ACHN (cell line): ENCODE measurements at regions not wholly inside any gene's neighbourhood (a gene's known extent, or its start where the extent isn't known, plus 50 kb on each side); places are given as distances from the start of the nearest gene placed in this dataset.
"Not testable (repeated sequence)": the region's sequence is repeated elsewhere in the genome, so short reads cannot be mapped to it uniquely, and the experiment has no call there.

Source experiments
- DNase-seq: peaks from one replicate; pipeline ENCODE4 v3.0.0-alpha.2; 2015
- in situ Hi-C: cut with HindIII; loops from 2 replicates; pipeline ENCODE4 v1.10.0; 2017; ENCODE audit warnings: low sequenced_read_pairs, low pct_ligation_motif_present, low pct_unique_long_range_greater_than_20kb

DNA sequence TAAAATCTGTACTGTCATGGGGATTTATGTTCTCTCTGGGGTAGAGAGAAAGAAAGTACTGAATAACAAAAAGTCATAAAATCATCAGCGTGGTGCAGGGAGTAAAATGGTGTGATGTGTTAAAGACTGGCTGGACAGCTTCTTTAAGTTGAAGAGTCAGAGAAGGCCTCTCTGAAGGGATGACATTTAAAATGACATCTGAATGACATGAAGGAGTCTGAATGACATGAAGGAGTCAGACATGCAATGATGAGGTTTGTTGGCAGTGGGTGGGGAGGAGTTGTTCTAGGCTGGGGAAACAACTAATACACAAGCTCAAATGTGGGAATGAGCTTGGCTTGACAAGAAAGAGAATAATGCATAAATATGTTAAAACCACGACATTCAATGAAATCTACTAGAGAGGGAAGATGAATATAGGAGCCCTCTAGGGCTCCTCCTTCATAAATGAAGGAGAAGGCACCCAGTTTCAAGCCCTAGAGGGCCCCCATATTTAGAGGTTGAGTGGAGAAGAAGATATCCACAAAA lies 63.9 kb upstream of the KIT start:
- DNase-seq = no peak
- in situ Hi-C loops = no loop called here

DNA sequence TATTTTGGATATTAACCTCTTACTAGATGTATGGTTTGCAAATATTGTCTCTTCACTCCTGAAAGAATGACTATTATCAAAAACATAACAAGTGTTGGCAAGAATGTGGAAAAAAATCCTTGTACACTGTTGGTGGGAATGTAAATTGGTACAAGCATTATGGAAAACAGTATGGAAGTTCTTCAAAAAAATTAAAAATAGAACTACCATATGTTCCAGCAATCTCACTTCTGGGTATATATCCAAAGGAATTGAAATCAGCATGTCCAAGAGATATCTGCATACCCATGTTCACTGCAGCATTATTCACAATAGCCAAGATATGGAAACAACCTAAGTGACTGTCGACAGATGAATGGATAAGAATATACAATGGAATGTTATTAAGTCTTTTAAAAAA lies 61.6 kb upstream of the KIT start:
- no peak for DNase-seq
- in situ Hi-C loops = no loop called here

DNA sequence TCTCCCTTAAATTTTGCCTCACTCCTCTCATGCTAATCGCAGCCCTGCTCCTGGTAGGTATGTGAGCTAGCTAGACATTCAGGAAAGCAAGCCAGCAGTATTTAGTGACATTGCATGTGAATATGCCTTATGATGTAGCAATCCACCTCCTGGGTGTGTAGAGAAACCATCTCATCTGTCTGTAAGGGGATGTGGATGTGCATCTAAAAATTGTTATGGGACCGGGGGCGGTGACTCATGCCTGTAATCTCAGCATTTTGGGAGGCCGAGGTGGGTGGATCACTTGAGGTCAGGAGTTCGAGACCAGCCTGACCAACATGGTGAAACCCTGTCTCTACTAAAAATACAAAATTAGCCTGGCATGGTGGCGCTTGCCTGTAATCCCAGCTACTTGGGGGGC lies 60.1 kb upstream of the KIT start:
- DNase-seq, in situ Hi-C loops: not testable (repeated sequence)

DNA sequence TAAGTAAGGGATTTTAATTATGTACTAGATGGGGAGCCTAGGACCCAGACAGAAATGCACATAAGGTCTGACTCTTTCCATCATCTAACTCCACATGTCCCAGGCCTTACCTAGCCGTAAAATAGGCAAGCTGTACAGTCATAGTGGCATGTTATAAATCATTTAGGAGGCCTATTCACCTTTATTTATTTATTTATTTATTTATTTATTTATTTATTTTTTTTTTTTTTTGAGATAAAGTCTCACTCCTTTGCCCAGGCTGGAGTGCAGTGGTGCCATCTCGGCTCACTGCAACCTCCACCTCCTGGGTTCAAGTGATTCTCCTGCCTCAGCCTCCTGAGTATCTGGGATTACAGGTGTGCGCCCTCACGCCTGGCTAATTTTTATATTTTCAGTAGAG lies 55.6 kb upstream of the KIT start:
- in situ Hi-C loops, DNase-seq: not testable (repeated sequence)

DNA sequence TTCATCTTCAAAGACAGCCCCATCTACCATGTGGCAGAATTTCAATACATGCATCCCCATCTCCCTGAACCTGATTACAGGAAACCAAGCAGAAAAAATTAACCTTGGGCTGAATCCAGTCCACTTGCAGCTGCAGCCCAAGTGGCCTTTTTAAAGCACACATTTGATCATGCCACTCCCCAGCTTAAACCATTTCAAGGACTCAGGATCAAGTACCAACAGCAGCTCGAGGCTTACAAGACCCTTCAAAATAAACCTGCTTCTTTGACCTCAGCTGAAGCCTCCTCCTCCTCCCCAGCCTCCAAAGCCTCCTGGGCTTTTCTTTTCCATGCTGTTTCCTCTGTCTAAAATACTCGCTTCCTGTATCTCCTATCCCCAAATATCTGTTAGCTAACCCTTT lies 50.7 kb upstream of the KIT start:
- in situ Hi-C loops = no loop called here
- no peak for DNase-seq

DNA sequence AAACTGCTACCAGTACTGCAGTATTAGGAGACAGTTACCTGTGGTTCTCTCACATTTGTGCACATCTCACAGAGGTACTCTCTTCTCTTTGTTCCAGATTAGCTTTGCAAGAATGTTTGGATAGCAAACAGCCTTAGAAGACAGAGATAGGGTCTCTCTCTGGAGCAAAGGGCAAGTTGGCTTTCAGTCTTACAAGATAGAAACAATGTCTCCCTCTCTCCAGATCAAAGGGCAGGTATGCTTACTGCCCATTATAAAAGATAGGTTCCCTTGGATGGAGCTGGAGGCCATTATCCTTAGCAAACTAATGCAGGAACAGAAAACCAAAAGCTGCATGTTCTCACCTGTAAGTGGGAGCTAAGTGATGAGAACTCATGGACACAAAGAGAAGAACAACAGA lies 50.2 kb upstream of the KIT start:
- in situ Hi-C loops = no loop called here
- DNase-seq = no peak
